ENCODE measurements at regions not wholly inside any gene's neighbourhood (a gene's known extent, or its start where the extent isn't known, plus 50 kb on each side); places are given as distances from the start of the nearest gene placed in this dataset.

DNA sequence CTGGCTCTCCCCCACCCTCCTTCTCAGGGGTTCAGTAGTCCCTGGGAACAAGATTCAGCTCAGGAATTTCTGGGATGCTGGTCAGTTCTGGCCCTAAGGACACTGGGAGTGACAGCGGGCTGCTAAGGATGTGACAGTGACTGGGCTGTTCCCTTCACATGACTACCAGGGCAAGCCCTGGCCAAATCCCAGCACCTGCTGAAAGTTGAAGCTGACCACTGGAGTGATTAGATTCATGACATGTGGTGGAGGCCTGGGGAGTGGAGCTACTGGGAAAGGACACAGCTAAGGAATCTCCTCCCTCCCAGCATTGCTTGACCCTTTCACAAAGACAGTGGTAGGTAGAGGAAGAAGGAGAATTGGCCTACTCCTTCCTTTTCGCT, 204.9 kb downstream of the DAD1 start:
- no peak for FAIRE-seq
- no peak for TF ChIP-seq CTCF (IDR thresholded peaks at IDR 0.05; ENCODE audit: insufficient read depth, missing control alignments)
- DNase-seq (ENCODE audit: insufficient read length, low spot score), result no peak

DNA sequence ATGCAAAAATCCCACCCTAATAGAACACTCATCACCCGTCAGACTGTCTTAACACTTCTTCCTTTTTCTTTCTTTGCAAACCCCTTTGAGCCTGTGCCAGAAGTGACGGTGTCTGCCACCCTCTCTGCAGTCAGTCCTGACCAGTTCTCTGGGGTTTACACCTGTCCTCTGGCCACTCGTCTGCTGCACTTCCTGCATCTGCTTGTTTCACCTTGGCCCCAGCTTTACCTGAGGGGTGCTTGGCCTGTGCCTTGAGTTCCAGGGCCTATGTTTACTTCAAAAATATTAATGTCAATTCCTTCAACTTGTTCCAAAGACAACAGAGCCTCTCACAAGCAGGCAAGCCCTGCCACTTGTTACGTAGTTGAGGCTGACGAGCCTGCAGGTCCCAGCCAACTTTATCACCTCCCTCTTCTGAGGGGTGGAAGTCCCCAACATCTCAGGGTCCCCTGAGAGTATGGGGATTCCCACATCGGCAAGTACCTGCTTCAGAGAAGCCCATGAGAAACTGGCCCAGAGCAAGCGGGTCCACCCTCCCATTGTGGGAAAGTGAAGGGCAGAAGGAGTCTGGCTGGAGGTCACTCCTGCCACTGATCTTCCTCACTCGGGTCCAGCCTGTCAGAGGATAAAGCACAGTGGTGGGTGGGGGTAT, 205.4 kb downstream of the DAD1 start:
- FAIRE-seq (no peak), DNase-seq (ENCODE audit: insufficient read length, low spot score) (no peak)
- TF ChIP-seq CTCF (IDR thresholded peaks at IDR 0.05; ENCODE audit: insufficient read depth, missing control alignments), result no peak

DNA sequence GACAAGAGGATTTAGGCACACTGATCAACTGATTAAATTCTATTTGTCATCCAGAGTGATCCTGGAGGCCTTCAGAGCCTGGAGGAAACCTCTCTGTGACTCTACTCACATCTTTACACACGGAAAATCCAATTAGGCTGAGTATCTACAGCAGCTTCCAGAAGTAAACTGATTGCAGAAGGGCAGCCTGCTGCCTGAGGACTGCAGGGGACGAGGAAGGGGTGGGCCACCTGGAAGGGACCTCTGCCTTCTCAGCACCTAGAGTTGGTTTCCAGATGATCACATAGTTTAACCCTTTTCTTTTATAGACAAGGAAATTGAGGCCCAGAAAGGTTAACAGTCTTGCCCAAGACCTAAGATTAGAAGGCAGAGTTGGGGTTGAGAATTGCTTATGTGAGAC, 206.1 kb downstream of the DAD1 start:
- FAIRE-seq (no peak), DNase-seq (ENCODE audit: insufficient read length, low spot score) (no peak)
- TF ChIP-seq CTCF (IDR thresholded peaks at IDR 0.05; ENCODE audit: insufficient read depth, missing control alignments), result no peak

- no peak for TF ChIP-seq CTCF (IDR thresholded peaks at IDR 0.05; ENCODE audit: insufficient read depth, missing control alignments)
- DNase-seq (ENCODE audit: insufficient read length, low spot score), result no peak
- no peak for FAIRE-seq
These were observed 206.6 kb downstream of the DAD1 start for GRCh38 chr14:22382395-22382794.

DNA sequence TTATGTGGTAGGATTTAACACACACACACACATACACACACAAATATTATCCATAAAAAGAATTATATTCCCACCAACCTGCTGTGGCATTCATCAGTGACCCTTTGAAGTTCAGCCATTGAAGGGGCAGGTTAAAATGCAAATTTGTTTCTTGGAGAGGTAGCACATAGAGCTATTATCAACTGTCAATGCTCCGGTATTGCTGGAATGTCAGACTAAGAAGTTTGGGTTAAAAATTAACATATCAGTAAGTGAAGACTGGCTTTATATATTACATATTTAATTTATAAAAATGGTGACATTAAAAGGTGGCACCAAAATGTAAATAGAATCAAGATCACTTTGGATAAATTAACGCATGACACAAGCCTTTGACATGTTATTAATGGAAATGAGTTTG, 207.3 kb downstream of the DAD1 start:
- no peak for FAIRE-seq
- DNase-seq (ENCODE audit: insufficient read length, low spot score), result no peak
- no peak for TF ChIP-seq CTCF (IDR thresholded peaks at IDR 0.05; ENCODE audit: insufficient read depth, missing control alignments)

DNA sequence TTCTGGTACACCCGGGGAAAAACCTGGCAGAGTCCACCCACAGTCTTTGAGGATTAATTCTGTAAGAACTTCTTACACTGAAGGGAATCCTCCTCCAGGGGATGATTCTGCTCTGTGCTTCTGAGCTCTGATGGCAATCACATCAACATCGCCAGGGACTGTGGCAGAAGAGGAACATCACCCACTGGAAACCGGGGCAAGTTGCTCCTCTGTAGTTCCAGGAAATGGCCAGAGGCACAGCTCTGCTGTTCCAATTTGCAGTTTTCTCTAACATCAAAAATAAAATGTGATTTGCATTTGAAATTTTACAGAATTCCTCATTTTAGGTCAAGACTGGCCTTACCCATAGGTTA, 207.6 kb downstream of the DAD1 start:
- no peak for DNase-seq (ENCODE audit: insufficient read length, low spot score)
- no peak for TF ChIP-seq CTCF (IDR thresholded peaks at IDR 0.05; ENCODE audit: insufficient read depth, missing control alignments)
- no peak for FAIRE-seq

GRCh38 chr14:22380571-22381407, 208.2 kb downstream of the DAD1 start:
- no peak for FAIRE-seq

More at GRCh38 chr14:22380571-22381407, 208.2 kb downstream of the DAD1 start:
- TF ChIP-seq CTCF (IDR thresholded peaks at IDR 0.05; ENCODE audit: insufficient read depth, missing control alignments), result no peak
- no peak for DNase-seq (ENCODE audit: insufficient read length, low spot score)

All from D721Med (cell line).